AG04450 (cell line): ENCODE measurements at regions not wholly inside any gene's neighbourhood (a gene's known extent, or its start where the extent isn't known, plus 50 kb on each side); places are given as distances from the start of the nearest gene placed in this dataset.

Source experiments
- CTCF ChIA-PET: fragments of 300-600, 350-600 bp; formaldehyde crosslinking; extraction: SDS; loops from one replicate; lab custom pipeline; 2022; ENCODE audit warnings: antibody characterized with exemption, inconsistent platforms; lab: Charles Lee
- POLR2A ChIA-PET: fragments of 350-600 bp; formaldehyde crosslinking; extraction: SDS; loops from one replicate; lab custom pipeline; 2021; ENCODE audit warnings: antibody characterized with exemption, inconsistent platforms; lab: Yijun Ruan, JAX
- DNase-seq: peaks from one replicate; pipeline ENCODE4 v3.0.0-alpha.2; 2011; ENCODE audit warnings: low read depth, low spot score
- H3K27ac ChIP-seq: one replicate; pipeline ENCODE4 v1.5.1; 2012; ENCODE audit warnings: low read depth, low read length, control low read depth
- H3K27me3 ChIP-seq: one replicate; pipeline ENCODE4 v1.6.0; 2012; ENCODE audit warnings: low read length; ENCODE audit not compliant: control insufficient read depth, insufficient read depth
- H3K4me3 ChIP-seq: 2 replicates; pipeline ENCODE4 v1.5.1; 2011; ENCODE audit warnings: mild to moderate bottlenecking, low read depth, low read length, control low read depth
- H3K9me3 ChIP-seq: 2 replicates; pipeline ENCODE4 v1.5.1; 2012; ENCODE audit warnings: low read length; ENCODE audit not compliant: control insufficient read depth, insufficient read depth
- CTCF ChIP-seq: IDR thresholded peaks from 2 replicates; pipeline ENCODE4 v1.5.1; 2011; ENCODE audit warnings: low read depth, low read length, control low read depth, inconsistent platforms

GRCh38 chr3:64377942-64378341 lies 152.7 kb upstream of the PRICKLE2 start:
- ChIA-PET POLR2A (no interaction called here), CTCF (no interaction called here)
- no peak overlapping the region for H3K27ac ChIP-seq

GRCh38 chr3:64375737-64376136 lies 150.5 kb upstream of the PRICKLE2 start:
- no peak for TF ChIP-seq CTCF
- ChIA-PET POLR2A (no interaction called here), CTCF (interaction anchor here (0.6 to 0.7 kb wide), 2 partner anchors 150 to 469 kb away, joined by 3 to 4 read pairs; no protein-coding TSS in a partner anchor)
- Histone ChIP-seq H3K27ac (no peak overlapping the region), H3K4me3 (no peak overlapping the region), H3K27me3 (no peaks in the 10 kb centered on the region), H3K9me3 (no peaks in the 10 kb centered on the region)
- no peak for DNase-seq

More at GRCh38 chr3:64377942-64378341, 152.7 kb upstream of the PRICKLE2 start:
- no peak for TF ChIP-seq CTCF
- Histone ChIP-seq H3K27me3 (no peaks in the 10 kb centered on the region), H3K9me3 (no peaks in the 10 kb centered on the region), H3K4me3 (no peak overlapping the region)
- no peak for DNase-seq

- no peak for DNase-seq
- no peak for TF ChIP-seq CTCF
- POLR2A ChIA-PET, result no interaction called here
- Histone ChIP-seq H3K27ac (no peak overlapping the region), H3K9me3 (no peaks in the 10 kb centered on the region), H3K4me3 (no peak overlapping the region), H3K27me3 (no peaks in the 10 kb centered on the region)
- CTCF ChIA-PET, result interaction anchor here (0.9 to 1.7 kb wide), 2 partner anchors 31 to 346 kb away, joined by 3 read pairs; partner anchors contain the start of gene PSMD6
Measured at GRCh38 chr3:64369390-64369789, 144.1 kb upstream of the PRICKLE2 start.

- Histone ChIP-seq H3K4me3 (no peak overlapping the region), H3K27me3 (no peaks in the 10 kb centered on the region), H3K9me3 (no peaks in the 10 kb centered on the region), H3K27ac (no peak overlapping the region)
- TF ChIP-seq CTCF, result no peak
- DNase-seq, result no peak
- ChIA-PET CTCF (interaction anchor here (0.9 to 1.7 kb wide), 2 partner anchors 32 to 345 kb away, joined by 3 read pairs; partner anchors contain the start of gene PSMD6), POLR2A (no interaction called here)
Measured at GRCh38 chr3:64368257-64369020, 143.2 kb upstream of the PRICKLE2 start.

- Histone ChIP-seq H3K27me3 (no peaks in the 10 kb centered on the region), H3K9me3 (no peaks in the 10 kb centered on the region), H3K27ac (no peak overlapping the region), H3K4me3 (no peak overlapping the region)
- DNase-seq, result no peak
- no peak for TF ChIP-seq CTCF
- ChIA-PET CTCF (no interaction called here), POLR2A (no interaction called here)
Measured at GRCh38 chr3:64365877-64366276, 140.6 kb upstream of the PRICKLE2 start.
